Panc1 (cell line): ENCODE measurements at regions not wholly inside any gene's neighbourhood (a gene's known extent, or its start where the extent isn't known, plus 50 kb on each side); places are given as distances from the start of the nearest gene placed in this dataset.

Experiments used
- CTCF ChIP-seq: fragments of 450-650 bp; IDR thresholded peaks from 2 replicates; pipeline ENCODE4 v1.5.1; 2017; ENCODE audit warnings: mild to moderate bottlenecking
- POLR2AphosphoS5 ChIP-seq: IDR thresholded peaks from 2 replicates; pipeline ENCODE4 v1.6.1; 2012; ENCODE audit warnings: mild to moderate bottlenecking, low read depth, low read length, moderate library complexity

DNA sequence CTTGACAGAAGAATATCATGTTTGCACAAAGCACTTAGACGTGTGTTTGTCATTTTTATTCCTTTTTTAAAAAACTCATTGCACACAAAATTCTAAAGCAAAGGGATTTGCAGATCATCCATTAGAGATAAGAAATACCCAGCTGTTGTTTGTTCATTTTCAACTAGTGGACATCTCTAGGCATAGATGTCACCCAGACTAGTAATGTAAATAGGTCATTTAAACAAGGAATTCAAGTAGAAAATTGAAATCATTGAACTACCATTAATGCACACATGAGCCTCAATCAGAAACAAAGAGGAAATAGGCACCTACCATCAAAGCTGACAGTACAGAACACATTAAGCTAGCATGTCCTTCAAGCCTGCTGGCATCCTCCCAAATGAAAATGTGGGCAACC is 107.3 kb downstream of the OR2K2 start:
- no peak for TF ChIP-seq CTCF
- TF ChIP-seq POLR2AphosphoS5 = no peak
